ENCODE measurements at regions not wholly inside any gene's neighbourhood (a gene's known extent, or its start where the extent isn't known, plus 50 kb on each side); places are given as distances from the start of the nearest gene placed in this dataset.

- TF ChIP-seq, protein P1, sequence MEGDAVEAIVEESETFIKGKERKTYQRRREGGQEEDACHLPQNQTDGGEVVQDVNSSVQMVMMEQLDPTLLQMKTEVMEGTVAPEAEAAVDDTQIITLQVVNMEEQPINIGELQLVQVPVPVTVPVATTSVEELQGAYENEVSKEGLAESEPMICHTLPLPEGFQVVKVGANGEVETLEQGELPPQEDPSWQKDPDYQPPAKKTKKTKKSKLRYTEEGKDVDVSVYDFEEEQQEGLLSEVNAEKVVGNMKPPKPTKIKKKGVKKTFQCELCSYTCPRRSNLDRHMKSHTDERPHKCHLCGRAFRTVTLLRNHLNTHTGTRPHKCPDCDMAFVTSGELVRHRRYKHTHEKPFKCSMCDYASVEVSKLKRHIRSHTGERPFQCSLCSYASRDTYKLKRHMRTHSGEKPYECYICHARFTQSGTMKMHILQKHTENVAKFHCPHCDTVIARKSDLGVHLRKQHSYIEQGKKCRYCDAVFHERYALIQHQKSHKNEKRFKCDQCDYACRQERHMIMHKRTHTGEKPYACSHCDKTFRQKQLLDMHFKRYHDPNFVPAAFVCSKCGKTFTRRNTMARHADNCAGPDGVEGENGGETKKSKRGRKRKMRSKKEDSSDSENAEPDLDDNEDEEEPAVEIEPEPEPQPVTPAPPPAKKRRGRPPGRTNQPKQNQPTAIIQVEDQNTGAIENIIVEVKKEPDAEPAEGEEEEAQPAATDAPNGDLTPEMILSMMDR (IDR thresholded peaks at IDR 0.05) = no peak
- TF ChIP-seq POLR2A (IDR thresholded peaks at IDR 0.05) = no peak
These were observed 294.1 kb downstream of the KCNS3 start for GRCh38 chr2:18172607-18173006.
